ENCODE measurements at regions not wholly inside any gene's neighbourhood (a gene's known extent, or its start where the extent isn't known, plus 50 kb on each side); places are given as distances from the start of the nearest gene placed in this dataset.
"Not testable (repeated sequence)": the region's sequence is repeated elsewhere in the genome, so short reads cannot be mapped to it uniquely, and the experiment has no call there.

- no peak for TF ChIP-seq EP300 (IDR thresholded peaks at IDR 0.05)
- no peak for TF ChIP-seq POLR2A (IDR thresholded peaks at IDR 0.05)
- no peak for TF ChIP-seq CTCF (IDR thresholded peaks at IDR 0.05)
- intact Hi-C loops (cut with DNase I) = no loop called here
- Histone ChIP-seq H3K4me1 (ENCODE audit: insufficient read depth) (no peaks in the 10 kb centered on the region), H3K9me3 (no peaks in the 10 kb centered on the region), H3K4me3 (no peak overlapping the region), H3K27me3 (no peaks in the 10 kb centered on the region), H3K36me3 (no peaks in the 10 kb centered on the region), H3K27ac (no peak overlapping the region)
- no peak for DNase-seq
- WGBS, 3 donors = 35 to 69% (median 44%) methylated on average over 1 of the region's 1 CpG
These were observed 367.6 kb upstream of the GYPC start for GRCh38 chr2:126288362-126288761.

GRCh38 chr2:126293962-126294361, 362.0 kb upstream of the GYPC start:
- H3K4me1 ChIP-seq (ENCODE audit: insufficient read depth); H3K27ac ChIP-seq; H3K27me3 ChIP-seq; H3K36me3 ChIP-seq; H3K4me3 ChIP-seq; DNase-seq; H3K9me3 ChIP-seq; intact Hi-C loops (cut with DNase I): not testable (repeated sequence)
- WGBS, 3 donors = 88 to 92% (median 91%) methylated on average over 1 of the region's 1 CpG

- Histone ChIP-seq H3K27me3 (no peaks in the 10 kb centered on the region), H3K4me1 (ENCODE audit: insufficient read depth) (no peaks in the 10 kb centered on the region), H3K36me3 (no peaks in the 10 kb centered on the region), H3K4me3 (no peak overlapping the region), H3K27ac (no peak overlapping the region), H3K9me3 (no peaks in the 10 kb centered on the region)
- TF ChIP-seq CTCF (IDR thresholded peaks at IDR 0.05) (no peak), EP300 (IDR thresholded peaks at IDR 0.05) (no peak), POLR2A (IDR thresholded peaks at IDR 0.05) (no peak)
- intact Hi-C loops (cut with DNase I) = no loop called here
- no peak for DNase-seq
- WGBS, 3 donors = 94 to 98% (median 95%) methylated on average over 2 of the region's 2 CpGs
These were observed 356.4 kb upstream of the GYPC start for GRCh38 chr2:126299469-126299976.

GRCh38 chr2:126300348-126300747, 355.6 kb upstream of the GYPC start:
- 74 to 89% (median 89%) methylated on average over 1 of the region's 1 CpG for WGBS, 3 donors
- Histone ChIP-seq H3K4me3 (no peak overlapping the region), H3K27ac (no peak overlapping the region), H3K36me3 (no peaks in the 10 kb centered on the region), H3K27me3 (no peaks in the 10 kb centered on the region), H3K9me3 (no peaks in the 10 kb centered on the region), H3K4me1 (ENCODE audit: insufficient read depth) (no peaks in the 10 kb centered on the region)
- DNase-seq = no peak
- no peak for TF ChIP-seq POLR2A (IDR thresholded peaks at IDR 0.05)
- TF ChIP-seq EP300 (IDR thresholded peaks at IDR 0.05) = no peak
- no peak for TF ChIP-seq CTCF (IDR thresholded peaks at IDR 0.05)
- intact Hi-C loops (cut with DNase I) = no loop called here

- 11 to 30% (median 13%) methylated on average over 3 of the region's 3 CpGs for WGBS, 3 donors
- H3K4me3 ChIP-seq = no peak overlapping the region
- no peaks in the 10 kb centered on the region for H3K9me3 ChIP-seq
- H3K27ac ChIP-seq = no peak overlapping the region
- no peaks in the 10 kb centered on the region for H3K27me3 ChIP-seq
- H3K36me3 ChIP-seq = no peaks in the 10 kb centered on the region
- TF ChIP-seq CTCF (IDR thresholded peaks at IDR 0.05) (no peak), EP300 (IDR thresholded peaks at IDR 0.05) (no peak), POLR2A (IDR thresholded peaks at IDR 0.05) (no peak)
- H3K4me1 ChIP-seq (ENCODE audit: insufficient read depth) = no peaks in the 10 kb centered on the region
- intact Hi-C loops (cut with DNase I) = no loop called here
- no peak for DNase-seq
These were observed 353.9 kb upstream of the GYPC start for GRCh38 chr2:126302043-126302442.
